ENCODE measurements at regions not wholly inside any gene's neighbourhood (a gene's known extent, or its start where the extent isn't known, plus 50 kb on each side); places are given as distances from the start of the nearest gene placed in this dataset.

- Histone ChIP-seq H3K27ac (replicated peaks in 1 of 4) (no peak overlapping the region), H3K9me3 (no peaks in the 10 kb centered on the region), H3K4me1 (no peaks in the 10 kb centered on the region), H3K4me3 (no peak overlapping the region), H3K27me3 (peaks cover 0 to 22% (median 0%) of the 10 kb centered on the region in 4 donors), H3K36me3 (no peaks in the 10 kb centered on the region)
- intact Hi-C loops (cut with DNase I), result no loop called here
- 92% methylated on average over 10 of the region's 10 CpGs for WGBS
- TF ChIP-seq POLR2A (IDR thresholded peaks at IDR 0.05; ENCODE audit: low read depth), result no peak
- TF ChIP-seq EP300 (IDR thresholded peaks at IDR 0.05), result no peak
- no peak for TF ChIP-seq POLR2AphosphoS5 (IDR thresholded peaks at IDR 0.05)
- TF ChIP-seq CTCF (IDR thresholded peaks at IDR 0.05), result no peak
- no peak for DNase-seq (ENCODE audit: extremely low spot score)
Measured at GRCh38 chr20:24109537-24109936, 121.0 kb upstream of the GGTLC1 start.

- TF ChIP-seq EP300 (IDR thresholded peaks at IDR 0.05) (no peak), CTCF (IDR thresholded peaks at IDR 0.05) (no peak), POLR2A (IDR thresholded peaks at IDR 0.05; ENCODE audit: low read depth) (no peak), POLR2AphosphoS5 (IDR thresholded peaks at IDR 0.05) (no peak)
- WGBS, result 93% methylated on average over 12 of the region's 12 CpGs
Measured at GRCh38 chr20:24109008-24109407, 120.4 kb upstream of the GGTLC1 start.

GRCh38 chr20:24108581-24108980 lies 120.0 kb upstream of the GGTLC1 start:
- no peaks in the 10 kb centered on the region for H3K9me3 ChIP-seq
- peaks cover 0 to 32% (median 0%) of the 10 kb centered on the region in 4 donors for H3K27me3 ChIP-seq
- no peak for DNase-seq (ENCODE audit: extremely low spot score)
- intact Hi-C loops (cut with DNase I), result no loop called here
- WGBS, result 72% methylated on average over 3 of the region's 3 CpGs
- no peaks in the 10 kb centered on the region for H3K36me3 ChIP-seq
- H3K4me1 ChIP-seq, result no peaks in the 10 kb centered on the region
- TF ChIP-seq POLR2A (IDR thresholded peaks at IDR 0.05; ENCODE audit: low read depth), result no peak
- no peak for TF ChIP-seq POLR2AphosphoS5 (IDR thresholded peaks at IDR 0.05)
- no peak for TF ChIP-seq CTCF (IDR thresholded peaks at IDR 0.05)
- no peak for TF ChIP-seq EP300 (IDR thresholded peaks at IDR 0.05)
- no peak overlapping the region for H3K27ac ChIP-seq (replicated peaks in 1 of 4)
- no peak overlapping the region for H3K4me3 ChIP-seq

More at GRCh38 chr20:24109008-24109407, 120.4 kb upstream of the GGTLC1 start:
- H3K4me1 ChIP-seq, result no peaks in the 10 kb centered on the region
- no peaks in the 10 kb centered on the region for H3K36me3 ChIP-seq
- DNase-seq (ENCODE audit: extremely low spot score), result no peak
- intact Hi-C loops (cut with DNase I), result no loop called here
- peaks cover 0 to 27% (median 0%) of the 10 kb centered on the region in 4 donors for H3K27me3 ChIP-seq
- H3K4me3 ChIP-seq, result no peak overlapping the region
- H3K27ac ChIP-seq (replicated peaks in 1 of 4), result no peak overlapping the region
- no peaks in the 10 kb centered on the region for H3K9me3 ChIP-seq

- Histone ChIP-seq H3K9me3 (no peaks in the 10 kb centered on the region), H3K4me1 (no peaks in the 10 kb centered on the region), H3K36me3 (no peaks in the 10 kb centered on the region), H3K27ac (replicated peaks in 1 of 4) (no peak overlapping the region), H3K4me3 (no peak overlapping the region), H3K27me3 (peaks cover 0 to 24% (median 0%) of the 10 kb centered on the region in 4 donors)
- intact Hi-C loops (cut with DNase I), result no loop called here
- no peak for TF ChIP-seq EP300 (IDR thresholded peaks at IDR 0.05)
- WGBS, result 81% methylated on average over 8 of the region's 8 CpGs
- DNase-seq (ENCODE audit: extremely low spot score), result no peak
Measured at GRCh38 chr20:24106801-24107445, 118.3 kb upstream of the GGTLC1 start.

- Histone ChIP-seq H3K9me3 (no peaks in the 10 kb centered on the region), H3K27me3 (peaks cover 0 to 23% (median 0%) of the 10 kb centered on the region in 4 donors), H3K27ac (replicated peaks in 1 of 4) (no peak overlapping the region), H3K36me3 (no peaks in the 10 kb centered on the region), H3K4me3 (no peak overlapping the region), H3K4me1 (no peaks in the 10 kb centered on the region)
- intact Hi-C loops (cut with DNase I), result no loop called here
- TF ChIP-seq POLR2A (IDR thresholded peaks at IDR 0.05; ENCODE audit: low read depth), result no peak
- TF ChIP-seq CTCF (IDR thresholded peaks at IDR 0.05), result no peak
- TF ChIP-seq EP300 (IDR thresholded peaks at IDR 0.05), result no peak
- TF ChIP-seq POLR2AphosphoS5 (IDR thresholded peaks at IDR 0.05), result no peak
- 76% methylated on average over 4 of the region's 4 CpGs for WGBS
- no peak for DNase-seq (ENCODE audit: extremely low spot score)
Measured at GRCh38 chr20:24106150-24106800, 117.7 kb upstream of the GGTLC1 start.
